SIG-M5 treated with dmso at 0.1 percent for 504 hours (cell line): ENCODE measurements at regions not wholly inside any gene's neighbourhood (a gene's known extent, or its start where the extent isn't known, plus 50 kb on each side); places are given as distances from the start of the nearest gene placed in this dataset.
"Not testable (repeated sequence)": the region's sequence is repeated elsewhere in the genome, so short reads cannot be mapped to it uniquely, and the experiment has no call there.

Source experiments
- DNase-seq: peaks from one replicate; lab custom pipeline; 2025; ENCODE audit not compliant: unreplicated experiment; lab: John Stamatoyannopoulos, UW

GRCh38 chr11:41713030-41713429, 253.6 kb upstream of the LRRC4C start:
- DNase-seq = no peak

- no peak for DNase-seq
These were observed 254.6 kb upstream of the LRRC4C start for GRCh38 chr11:41714101-41714500.

- no peak for DNase-seq
These were observed 257.4 kb upstream of the LRRC4C start for GRCh38 chr11:41716862-41717261.

GRCh38 chr11:41720761-41721160, 261.3 kb upstream of the LRRC4C start:
- DNase-seq = no peak

- DNase-seq = not testable (repeated sequence)
These were observed 268.7 kb upstream of the LRRC4C start for GRCh38 chr11:41728161-41728560.

- no peak for DNase-seq
These were observed 315.8 kb upstream of the LRRC4C start for GRCh38 chr11:41775296-41775695.

GRCh38 chr11:41779401-41779960, 320.0 kb upstream of the LRRC4C start:
- no peak for DNase-seq

GRCh38 chr11:41781441-41781840, 322.0 kb upstream of the LRRC4C start:
- DNase-seq = no peak

- peak; percentile 1 for DNase-seq
These were observed 325.3 kb upstream of the LRRC4C start for GRCh38 chr11:41784513-41785335.

GRCh38 chr11:41786087-41786486, 326.6 kb upstream of the LRRC4C start:
- no peak for DNase-seq

- DNase-seq = no peak
These were observed 328.7 kb upstream of the LRRC4C start for GRCh38 chr11:41788177-41788576.

- DNase-seq = no peak
These were observed 329.9 kb upstream of the LRRC4C start for GRCh38 chr11:41789376-41789775.

- DNase-seq = no peak
These were observed 335.6 kb upstream of the LRRC4C start for GRCh38 chr11:41795004-41795403.

- DNase-seq = no peak
These were observed 340.3 kb upstream of the LRRC4C start for GRCh38 chr11:41799754-41800153.

- DNase-seq = no peak
These were observed 344.4 kb upstream of the LRRC4C start for GRCh38 chr11:41803895-41804294.

GRCh38 chr11:41816396-41816795, 356.9 kb upstream of the LRRC4C start:
- DNase-seq = no peak

GRCh38 chr11:41824287-41824686, 364.8 kb upstream of the LRRC4C start:
- not testable (repeated sequence) for DNase-seq

GRCh38 chr11:41826085-41826484, 366.6 kb upstream of the LRRC4C start:
- no peak for DNase-seq

- DNase-seq = no peak
These were observed 377.0 kb upstream of the LRRC4C start for GRCh38 chr11:41836431-41836830.

- no peak for DNase-seq
These were observed 383.2 kb upstream of the LRRC4C start for GRCh38 chr11:41842673-41843072.

- DNase-seq = no peak
These were observed 385.6 kb upstream of the LRRC4C start for GRCh38 chr11:41845066-41845465.

- no peak for DNase-seq
These were observed 388.9 kb upstream of the LRRC4C start for GRCh38 chr11:41848349-41848748.

- no peak for DNase-seq
These were observed 389.8 kb upstream of the LRRC4C start for GRCh38 chr11:41849250-41849649.
